ENCODE measurements at regions not wholly inside any gene's neighbourhood (a gene's known extent, or its start where the extent isn't known, plus 50 kb on each side); places are given as distances from the start of the nearest gene placed in this dataset.

GRCh38 chr2:57878866-57879210 lies 167.8 kb upstream of the VRK2 start:
- FAIRE-seq (no peak), DNase-seq (ENCODE audit: low read depth) (no peak)
- Histone ChIP-seq H3K4me3 (ENCODE audit: low read depth, low read length) (no peak overlapping the region), H3K27me3 (ENCODE audit: control insufficient read depth, insufficient read depth, low read length) (no peaks in the 10 kb centered on the region), H3K36me3 (ENCODE audit: control insufficient read depth, insufficient read depth, low read length) (no peaks in the 10 kb centered on the region)
- TF ChIP-seq CTCF (IDR thresholded peaks at IDR 0.05; ENCODE audit: insufficient read depth, low read length, severe bottlenecking): no peak

GRCh38 chr2:57880446-57880845 lies 166.2 kb upstream of the VRK2 start:
- no peak for TF ChIP-seq CTCF (IDR thresholded peaks at IDR 0.05; ENCODE audit: insufficient read depth, low read length, severe bottlenecking)
- H3K4me3 ChIP-seq (ENCODE audit: low read depth, low read length): no peak overlapping the region
- no peaks in the 10 kb centered on the region for H3K36me3 ChIP-seq (ENCODE audit: control insufficient read depth, insufficient read depth, low read length)
- no peaks in the 10 kb centered on the region for H3K27me3 ChIP-seq (ENCODE audit: control insufficient read depth, insufficient read depth, low read length)
- FAIRE-seq (no peak), DNase-seq (ENCODE audit: low read depth) (no peak)

- Histone ChIP-seq H3K4me3 (ENCODE audit: low read depth, low read length) (no peak overlapping the region), H3K27me3 (ENCODE audit: control insufficient read depth, insufficient read depth, low read length) (no peaks in the 10 kb centered on the region), H3K36me3 (ENCODE audit: control insufficient read depth, insufficient read depth, low read length) (no peaks in the 10 kb centered on the region)
- FAIRE-seq (no peak), DNase-seq (ENCODE audit: low read depth) (no peak)
- TF ChIP-seq CTCF (IDR thresholded peaks at IDR 0.05; ENCODE audit: insufficient read depth, low read length, severe bottlenecking): no peak
These were observed 165.6 kb upstream of the VRK2 start for GRCh38 chr2:57880967-57881366.

- FAIRE-seq (no peak), DNase-seq (ENCODE audit: low read depth) (peak; percentile 15)
- Histone ChIP-seq H3K4me3 (ENCODE audit: low read depth, low read length) (no peak overlapping the region), H3K36me3 (ENCODE audit: control insufficient read depth, insufficient read depth, low read length) (no peaks in the 10 kb centered on the region), H3K27me3 (ENCODE audit: control insufficient read depth, insufficient read depth, low read length) (no peaks in the 10 kb centered on the region)
- no peak for TF ChIP-seq CTCF (IDR thresholded peaks at IDR 0.05; ENCODE audit: insufficient read depth, low read length, severe bottlenecking)
These were observed 164.4 kb upstream of the VRK2 start for GRCh38 chr2:57881998-57882888.

GRCh38 chr2:57882895-57883515 lies 163.6 kb upstream of the VRK2 start:
- H3K36me3 ChIP-seq (ENCODE audit: control insufficient read depth, insufficient read depth, low read length): no peaks in the 10 kb centered on the region
- no peak for FAIRE-seq
- H3K4me3 ChIP-seq (ENCODE audit: low read depth, low read length): no peak overlapping the region
- H3K27me3 ChIP-seq (ENCODE audit: control insufficient read depth, insufficient read depth, low read length): no peaks in the 10 kb centered on the region
- TF ChIP-seq CTCF (IDR thresholded peaks at IDR 0.05; ENCODE audit: insufficient read depth, low read length, severe bottlenecking): no peak
- no peak for DNase-seq (ENCODE audit: low read depth)
